GM21447 (cell line): ENCODE measurements at regions not wholly inside any gene's neighbourhood (a gene's known extent, or its start where the extent isn't known, plus 50 kb on each side); places are given as distances from the start of the nearest gene placed in this dataset.
"Not testable (repeated sequence)": the region's sequence is repeated elsewhere in the genome, so short reads cannot be mapped to it uniquely, and the experiment has no call there.

Experiments
- ATAC-seq: cut with Tn5 transposase; IDR thresholded peaks from one replicate; pipeline ENCODE4 v1.9.1; 2021; ENCODE audit not compliant: unreplicated experiment

- no peak for ATAC-seq
Observed at GRCh38 chrX:13223868-13224567, 95.8 kb downstream of the ATXN3L start.

- ATAC-seq: no peak
Observed at GRCh38 chrX:13220916-13221315, 98.9 kb downstream of the ATXN3L start.

GRCh38 chrX:13219991-13220764 is 99.7 kb downstream of the ATXN3L start:
- ATAC-seq: no peak

- ATAC-seq: no peak
Observed at GRCh38 chrX:13218758-13219157, 101.1 kb downstream of the ATXN3L start.

GRCh38 chrX:13216139-13216538 is 103.7 kb downstream of the ATXN3L start:
- no peak for ATAC-seq

GRCh38 chrX:13215729-13216128 is 104.1 kb downstream of the ATXN3L start:
- ATAC-seq: no peak

GRCh38 chrX:13212191-13212651 is 107.6 kb downstream of the ATXN3L start:
- no peak for ATAC-seq

- not testable (repeated sequence) for ATAC-seq
Observed at GRCh38 chrX:13210142-13210541, 109.7 kb downstream of the ATXN3L start.

- not testable (repeated sequence) for ATAC-seq
Observed at GRCh38 chrX:13209704-13210103, 110.1 kb downstream of the ATXN3L start.

- no peak for ATAC-seq
Observed at GRCh38 chrX:13208281-13208935, 111.4 kb downstream of the ATXN3L start.

- ATAC-seq: no peak
Observed at GRCh38 chrX:13203271-13203670, 116.6 kb downstream of the ATXN3L start.

- no peak for ATAC-seq
Observed at GRCh38 chrX:13201605-13202219, 118.1 kb downstream of the ATXN3L start.

- no peak for ATAC-seq
Observed at GRCh38 chrX:13200398-13200797, 119.5 kb downstream of the ATXN3L start.

- ATAC-seq: no peak
Observed at GRCh38 chrX:13198762-13199064, 121.1 kb downstream of the ATXN3L start.

- no peak for ATAC-seq
Observed at GRCh38 chrX:13198056-13198761, 121.6 kb downstream of the ATXN3L start.

- no peak for ATAC-seq
Observed at GRCh38 chrX:13196782-13197181, 123.1 kb downstream of the ATXN3L start.

- no peak for ATAC-seq
Observed at GRCh38 chrX:13195340-13195739, 124.5 kb downstream of the ATXN3L start.

- no peak for ATAC-seq
Observed at GRCh38 chrX:13194291-13195103, 125.4 kb downstream of the ATXN3L start.

- no peak for ATAC-seq
Observed at GRCh38 chrX:13190051-13190450, 129.8 kb downstream of the ATXN3L start.

- no peak for ATAC-seq
Observed at GRCh38 chrX:13189380-13189779, 130.5 kb downstream of the ATXN3L start.
